ENCODE measurements at regions not wholly inside any gene's neighbourhood (a gene's known extent, or its start where the extent isn't known, plus 50 kb on each side); places are given as distances from the start of the nearest gene placed in this dataset.
A peak's percentile ranks its signal among the peaks of the same experiment; 100 is the strongest.

- DNase-seq (ENCODE audit: low spot score) = no peak
Measured at GRCh38 chr13:47178090-47178950, 281.5 kb upstream of the HTR2A start.

DNA sequence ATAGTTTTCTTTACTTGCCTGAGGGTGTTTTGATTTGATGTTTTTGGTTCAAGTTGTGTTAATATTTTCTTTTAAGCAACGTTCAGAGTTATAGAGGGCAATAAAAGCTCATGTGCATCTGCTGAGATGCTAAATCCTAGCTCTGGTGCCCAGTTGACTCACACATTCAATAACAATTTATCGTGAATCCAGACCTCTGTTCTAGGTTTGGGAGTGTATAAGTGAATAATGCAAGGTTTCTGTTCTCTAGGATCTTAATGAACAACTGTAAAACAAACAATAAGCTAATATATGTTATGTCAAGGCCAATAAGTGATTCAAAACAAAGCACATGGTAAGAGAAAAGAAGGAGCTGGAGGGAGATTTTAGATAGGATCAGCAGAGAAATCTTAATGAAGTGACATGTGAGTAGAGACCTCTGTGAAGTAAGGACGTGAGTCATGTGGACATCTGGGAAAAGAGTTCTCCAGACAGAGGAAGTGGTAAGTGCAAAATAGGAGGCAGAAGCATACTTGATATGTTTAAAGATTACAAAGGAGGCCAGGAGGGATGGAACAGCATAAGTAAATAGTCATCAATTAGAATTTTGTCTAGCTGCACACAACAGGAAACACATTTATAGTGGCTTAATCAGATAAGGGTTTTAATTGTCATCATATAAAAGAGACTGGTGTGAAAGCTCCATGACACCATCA lies 278.5 kb upstream of the HTR2A start:
- peak; percentile 86 for DNase-seq (ENCODE audit: low spot score)

- DNase-seq (ENCODE audit: low spot score) = no peak
Measured at GRCh38 chr13:47170971-47171370, 274.1 kb upstream of the HTR2A start.

DNA sequence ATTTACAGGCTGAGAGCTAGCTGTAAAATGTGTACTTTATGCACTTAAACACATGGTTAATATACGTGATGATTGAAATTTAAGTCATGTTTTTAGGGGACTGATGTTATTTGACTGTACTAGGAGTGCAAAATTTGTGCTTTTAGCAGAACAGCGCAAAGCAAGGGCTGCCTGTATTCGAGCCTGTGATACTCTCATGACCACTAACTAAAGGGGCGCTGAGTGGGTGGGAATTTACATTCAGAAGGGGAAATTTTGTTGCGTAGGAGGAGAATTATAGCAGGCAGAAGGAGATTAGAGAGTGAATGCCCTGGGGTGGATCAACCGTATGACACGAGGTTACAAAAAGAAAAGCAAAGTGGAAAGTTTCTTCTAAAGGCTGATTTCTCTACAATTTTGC lies 271.8 kb upstream of the HTR2A start:
- no peak for DNase-seq (ENCODE audit: low spot score)

DNA sequence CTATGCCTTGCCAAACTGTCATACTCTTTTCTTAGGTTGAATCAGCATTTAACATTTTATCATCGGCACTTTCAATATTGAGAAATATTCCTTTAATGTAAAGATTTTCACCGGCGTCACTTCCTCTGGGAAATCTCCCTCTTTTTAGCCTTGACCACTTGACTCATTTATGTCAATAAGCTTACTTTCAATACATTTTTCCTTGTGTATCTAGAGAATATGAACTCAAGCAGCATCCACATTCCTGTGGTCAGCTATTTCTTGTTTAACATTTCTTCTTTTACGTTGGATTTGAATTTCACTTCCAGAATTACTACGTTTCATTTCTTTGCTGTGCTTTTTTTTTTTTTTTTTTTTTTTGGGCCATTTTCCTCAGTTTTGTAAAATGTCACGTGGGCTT lies 271.2 kb upstream of the HTR2A start:
- peak; percentile 11 for DNase-seq (ENCODE audit: low spot score)

DNA sequence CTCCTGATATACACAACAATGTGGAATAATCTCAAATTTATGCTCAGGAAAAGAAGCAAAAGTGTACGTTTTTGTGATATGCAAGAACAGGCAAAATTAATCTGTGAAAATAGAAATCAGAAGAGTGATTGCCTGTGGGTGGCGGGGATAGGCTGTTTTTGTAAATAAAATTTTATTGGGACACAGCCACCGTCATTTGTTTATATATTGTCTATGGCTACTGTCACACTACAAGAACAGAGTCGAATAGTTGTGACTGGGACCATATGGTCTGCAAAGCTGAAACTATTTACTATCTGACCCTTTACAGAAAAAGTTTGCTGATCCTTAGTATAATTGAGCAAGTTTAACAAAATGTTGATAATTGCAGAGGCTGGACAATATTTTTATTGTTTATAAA lies 269.5 kb upstream of the HTR2A start:
- no peak for DNase-seq (ENCODE audit: low spot score)

DNA sequence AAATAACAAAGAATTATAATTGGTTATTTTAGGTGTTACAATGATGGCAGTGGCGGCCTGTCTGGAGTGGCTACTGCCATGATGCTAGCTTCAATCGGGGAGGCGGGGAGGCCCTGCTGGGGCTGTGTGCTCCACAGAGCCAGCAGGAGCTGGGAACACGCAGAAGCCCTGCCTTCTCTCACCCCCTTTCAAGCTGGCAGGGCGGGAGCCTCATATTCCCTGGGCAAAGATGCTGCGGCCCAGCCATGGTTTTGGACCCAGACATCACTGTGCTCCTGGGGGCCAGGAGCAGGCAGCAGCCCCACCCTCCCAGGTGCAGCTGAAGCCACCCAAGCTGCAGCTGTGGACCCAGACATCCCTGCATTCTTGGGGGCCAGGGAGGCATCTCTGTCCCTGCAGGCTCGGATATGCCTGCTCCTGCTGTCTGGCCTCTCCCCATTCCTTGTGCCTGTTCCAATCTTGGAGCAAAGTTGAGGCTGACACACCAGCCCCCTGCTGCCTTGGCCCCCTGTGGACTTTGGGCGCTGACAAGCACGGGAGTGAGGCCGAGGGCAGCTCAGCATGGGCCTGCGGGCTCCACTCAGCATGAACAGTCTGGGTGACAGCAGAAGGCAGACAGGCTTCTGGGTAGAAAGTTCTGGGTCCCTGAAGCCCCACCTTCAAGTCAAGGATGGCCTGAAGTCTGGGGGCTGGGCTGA lies 263.1 kb upstream of the HTR2A start:
- no peak for DNase-seq (ENCODE audit: low spot score)

GRCh38 chr13:47158593-47158992 lies 261.7 kb upstream of the HTR2A start:
- DNase-seq (ENCODE audit: low spot score) = no peak

DNA sequence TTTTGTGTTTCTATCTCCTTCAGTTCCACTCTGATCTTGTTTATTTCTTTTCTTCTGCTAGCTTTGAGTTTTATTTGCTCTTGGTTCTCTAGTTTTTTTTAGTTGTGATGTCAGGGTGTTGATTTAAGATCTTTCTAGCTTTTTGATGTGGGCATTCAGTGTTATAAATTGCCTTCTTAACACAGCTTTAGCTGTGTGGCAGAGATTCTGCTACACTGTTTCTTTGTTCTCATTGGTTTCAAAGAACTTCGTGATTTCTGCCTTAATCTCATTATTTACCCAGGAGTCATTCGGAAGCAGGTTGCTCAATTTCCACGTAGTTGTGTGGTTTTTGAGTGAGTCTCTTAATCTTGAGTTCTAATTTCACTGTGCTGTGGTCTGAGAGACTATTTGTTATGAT lies 251.7 kb upstream of the HTR2A start:
- DNase-seq (ENCODE audit: low spot score) = peak; percentile 7

GRCh38 chr13:47147812-47148119 lies 250.9 kb upstream of the HTR2A start:
- no peak for DNase-seq (ENCODE audit: low spot score)

DNA sequence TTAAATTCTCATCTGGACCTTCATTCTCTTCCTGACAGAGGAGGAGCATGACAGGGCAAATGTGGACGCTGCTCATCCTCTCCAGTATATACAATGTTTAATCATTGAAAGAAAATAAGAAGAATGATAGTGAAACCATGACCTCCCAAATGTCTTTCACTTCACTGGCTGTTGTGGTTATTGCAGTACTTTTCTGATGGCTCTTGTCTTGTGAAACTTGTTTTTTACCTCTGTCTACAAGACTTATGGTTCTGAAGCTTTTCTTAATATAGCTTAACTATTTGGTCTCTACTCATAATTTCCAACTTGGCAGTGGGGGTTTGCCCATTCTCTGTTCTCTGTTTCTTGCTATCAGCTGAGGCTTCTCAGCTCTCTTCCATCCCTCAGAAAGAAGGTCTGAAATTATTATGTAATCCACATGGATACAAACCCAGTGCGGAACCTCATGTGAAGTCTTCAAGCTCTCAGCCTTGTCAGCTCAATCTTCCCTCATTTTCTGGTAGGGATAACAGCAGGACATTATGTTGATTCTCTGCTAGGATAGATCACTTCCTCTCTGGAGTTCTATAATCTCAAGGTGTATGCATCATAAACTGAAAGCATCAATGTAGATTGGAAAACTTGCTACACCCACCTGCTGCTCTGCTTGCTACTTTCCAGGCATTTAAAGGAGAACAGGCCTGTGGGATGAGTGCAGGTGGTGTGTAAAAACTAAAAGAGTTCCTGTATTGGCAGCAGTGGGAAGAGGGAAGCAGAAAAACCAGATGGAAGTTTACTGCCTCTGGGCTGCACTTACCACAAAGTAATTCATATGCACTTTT lies 250.3 kb upstream of the HTR2A start:
- no peak for DNase-seq (ENCODE audit: low spot score)

GRCh38 chr13:47146136-47146535 lies 249.3 kb upstream of the HTR2A start:
- no peak for DNase-seq (ENCODE audit: low spot score)

- DNase-seq (ENCODE audit: low spot score) = no peak
Measured at GRCh38 chr13:47144782-47145181, 247.9 kb upstream of the HTR2A start.

- DNase-seq (ENCODE audit: low spot score) = no peak
Measured at GRCh38 chr13:47142105-47142504, 245.3 kb upstream of the HTR2A start.

GRCh38 chr13:47139519-47139918 lies 242.7 kb upstream of the HTR2A start:
- DNase-seq (ENCODE audit: low spot score) = no peak

GRCh38 chr13:47136504-47136941 lies 239.7 kb upstream of the HTR2A start:
- no peak for DNase-seq (ENCODE audit: low spot score)

- DNase-seq (ENCODE audit: low spot score) = no peak
Measured at GRCh38 chr13:47135800-47136503, 239.1 kb upstream of the HTR2A start.

- no peak for DNase-seq (ENCODE audit: low spot score)
Measured at GRCh38 chr13:47134939-47135489, 238.2 kb upstream of the HTR2A start.

DNA sequence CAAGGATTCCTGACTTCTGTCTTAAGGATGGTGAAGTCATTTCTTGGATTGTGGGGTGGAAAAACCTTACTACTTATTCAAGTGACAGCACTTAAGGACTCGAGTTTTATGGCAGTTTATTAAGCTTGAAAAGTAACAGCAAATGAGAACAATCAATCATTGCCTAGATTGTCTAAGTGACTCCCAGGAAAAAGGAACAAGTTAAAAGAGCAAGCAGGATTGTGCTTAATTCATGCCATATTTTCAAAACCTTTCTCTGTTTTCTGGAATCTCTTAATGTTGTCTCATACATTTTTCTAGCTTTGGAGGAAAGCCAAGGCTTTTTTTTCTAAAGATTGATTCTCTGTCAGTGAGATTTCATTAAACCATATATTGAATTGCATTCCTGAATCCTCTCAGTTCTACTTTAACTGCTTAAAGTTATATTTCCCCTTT lies 236.2 kb upstream of the HTR2A start:
- no peak for DNase-seq (ENCODE audit: low spot score)

- no peak for DNase-seq (ENCODE audit: low spot score)
Measured at GRCh38 chr13:47129461-47129860, 232.6 kb upstream of the HTR2A start.

GRCh38 chr13:47126432-47126831 lies 229.6 kb upstream of the HTR2A start:
- DNase-seq (ENCODE audit: low spot score) = no peak
